Body of pancreas (tissue), 4 donors: ENCODE measurements at regions not wholly inside any gene's neighbourhood (a gene's known extent, or its start where the extent isn't known, plus 50 kb on each side); places are given as distances from the start of the nearest gene placed in this dataset.

Experiments used
- CTCF ChIP-seq, 7 experiments: fragments of 450-650 bp in 4 of 7; fragments of 200-600 bp in 3 of 7; sonication (generic) in 3 of 7; IDR thresholded peaks; one replicate each; pipeline ENCODE4 v1.5.1; 2016 to 2019; ENCODE audit warnings: antibody characterized with exemption in 7 of 7
- POLR2A ChIP-seq, 3 donors: fragments of 450-650 bp; IDR thresholded peaks; one replicate each; pipeline ENCODE4 v1.6.1; 2016; ENCODE audit warnings: antibody characterized with exemption in 3 of 3, mild to moderate bottlenecking in 2 of 3

DNA sequence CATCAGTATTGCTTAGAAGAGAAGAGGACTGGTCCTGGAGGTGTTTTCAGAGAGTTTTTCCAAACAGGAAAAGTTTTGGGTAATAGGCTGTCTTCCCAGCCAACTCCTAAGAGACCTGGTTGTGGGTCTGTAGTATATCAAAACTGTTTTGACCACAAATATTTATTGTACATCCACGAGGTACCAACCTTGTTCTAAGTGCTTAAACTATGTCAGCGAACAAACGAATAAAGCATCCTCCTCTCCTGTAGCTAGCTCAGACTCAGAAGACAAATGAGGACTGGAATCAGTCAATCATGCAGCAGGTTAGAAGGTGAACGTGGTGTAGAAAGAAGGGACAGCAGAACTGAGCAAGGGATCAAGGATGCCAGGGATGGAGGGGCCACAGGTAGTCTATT is 61.6 kb upstream of the MKI67 start:
- TF ChIP-seq CTCF (IDR thresholded peaks at IDR 0.05) (no peak), POLR2A (IDR thresholded peaks at IDR 0.05) (no peak)
